ENCODE measurements at regions not wholly inside any gene's neighbourhood (a gene's known extent, or its start where the extent isn't known, plus 50 kb on each side); places are given as distances from the start of the nearest gene placed in this dataset.

- no peak overlapping the region for H3K27ac ChIP-seq (ENCODE audit: insufficient read depth, low read length)
- no peak overlapping the region for H3K4me3 ChIP-seq (replicated peaks in 1 of 4; ENCODE audit: control extremely low read depth in 1 of 4, insufficient read depth in 1 of 4, low read depth in 3 of 4, low read length in 4 of 4)
- H3K9me3 ChIP-seq (ENCODE audit: control insufficient read depth, insufficient read depth, low read depth, low read length), result no peaks in the 10 kb centered on the region
- H2AFZ ChIP-seq (ENCODE audit: low read length), result no peak overlapping the region
- H3K36me3 ChIP-seq (ENCODE audit: control insufficient read depth, insufficient read depth, low read length), result no peaks in the 10 kb centered on the region
- DNase-seq (ENCODE audit: low read depth in 2 of 2), result peak in 1 of 2 donors; percentile 78
- H3K79me2 ChIP-seq (ENCODE audit: control insufficient read depth, insufficient read depth, low read length), result no peaks in the 10 kb centered on the region
- H3K9ac ChIP-seq (ENCODE audit: insufficient read depth, low read length), result no peak overlapping the region
- H3K27me3 ChIP-seq (ENCODE audit: control insufficient read depth, insufficient read depth, low read length), result no peaks in the 10 kb centered on the region
- H4K20me1 ChIP-seq (ENCODE audit: control insufficient read depth, extremely low read depth, insufficient read depth, low read length), result no peaks in the 10 kb centered on the region
- H3K4me1 ChIP-seq (ENCODE audit: control insufficient read depth, extremely low read depth, insufficient read depth, low read length), result peaks cover 9% of the 10 kb centered on the region
- no peak overlapping the region for H3K4me2 ChIP-seq (ENCODE audit: extremely low read depth, insufficient read depth, low read length)
- TF ChIP-seq CTCF (conservative IDR thresholded peaks at IDR 0.05 in 1 of 2, IDR thresholded peaks at IDR 0.05 in 1 of 2; ENCODE audit: low read depth in 1 of 2, low read length in 2 of 2) (no peak), EZH2 (IDR thresholded peaks at IDR 0.05; ENCODE audit: low read length, missing control alignments) (no peak)
These were observed 77.1 kb downstream of the ZNF281 start for GRCh38 chr1:200332716-200333115.

- peaks cover 9% of the 10 kb centered on the region for H3K4me1 ChIP-seq (ENCODE audit: control insufficient read depth, extremely low read depth, insufficient read depth, low read length)
- no peak overlapping the region for H2AFZ ChIP-seq (ENCODE audit: low read length)
- H3K27ac ChIP-seq (ENCODE audit: insufficient read depth, low read length), result no peak overlapping the region
- no peaks in the 10 kb centered on the region for H3K79me2 ChIP-seq (ENCODE audit: control insufficient read depth, insufficient read depth, low read length)
- no peaks in the 10 kb centered on the region for H3K27me3 ChIP-seq (ENCODE audit: control insufficient read depth, insufficient read depth, low read length)
- TF ChIP-seq CTCF (conservative IDR thresholded peaks at IDR 0.05 in 1 of 2, IDR thresholded peaks at IDR 0.05 in 1 of 2; ENCODE audit: low read depth in 1 of 2, low read length in 2 of 2), result no peak
- no peak for TF ChIP-seq EZH2 (IDR thresholded peaks at IDR 0.05; ENCODE audit: low read length, missing control alignments)
- no peaks in the 10 kb centered on the region for H3K9me3 ChIP-seq (ENCODE audit: control insufficient read depth, insufficient read depth, low read depth, low read length)
- no peak overlapping the region for H3K9ac ChIP-seq (ENCODE audit: insufficient read depth, low read length)
- no peak overlapping the region for H3K4me3 ChIP-seq (replicated peaks in 1 of 4; ENCODE audit: control extremely low read depth in 1 of 4, insufficient read depth in 1 of 4, low read depth in 3 of 4, low read length in 4 of 4)
- H3K4me2 ChIP-seq (ENCODE audit: extremely low read depth, insufficient read depth, low read length), result no peak overlapping the region
- H3K36me3 ChIP-seq (ENCODE audit: control insufficient read depth, insufficient read depth, low read length), result no peaks in the 10 kb centered on the region
- H4K20me1 ChIP-seq (ENCODE audit: control insufficient read depth, extremely low read depth, insufficient read depth, low read length), result no peaks in the 10 kb centered on the region
- DNase-seq (ENCODE audit: low read depth in 2 of 2), result no peak
These were observed 79.0 kb downstream of the ZNF281 start for GRCh38 chr1:200330741-200331428.

GRCh38 chr1:200329208-200329882, 80.5 kb downstream of the ZNF281 start:
- Histone ChIP-seq H4K20me1 (ENCODE audit: control insufficient read depth, extremely low read depth, insufficient read depth, low read length) (no peaks in the 10 kb centered on the region), H3K36me3 (ENCODE audit: control insufficient read depth, insufficient read depth, low read length) (no peaks in the 10 kb centered on the region), H3K9me3 (ENCODE audit: control insufficient read depth, insufficient read depth, low read depth, low read length) (no peaks in the 10 kb centered on the region), H3K4me2 (ENCODE audit: extremely low read depth, insufficient read depth, low read length) (no peak overlapping the region), H2AFZ (ENCODE audit: low read length) (no peak overlapping the region), H3K9ac (ENCODE audit: insufficient read depth, low read length) (no peak overlapping the region), H3K79me2 (ENCODE audit: control insufficient read depth, insufficient read depth, low read length) (no peaks in the 10 kb centered on the region), H3K27me3 (ENCODE audit: control insufficient read depth, insufficient read depth, low read length) (no peaks in the 10 kb centered on the region), H3K4me1 (ENCODE audit: control insufficient read depth, extremely low read depth, insufficient read depth, low read length) (peaks cover 9% of the 10 kb centered on the region), H3K4me3 (replicated peaks in 1 of 4; ENCODE audit: control extremely low read depth in 1 of 4, insufficient read depth in 1 of 4, low read depth in 3 of 4, low read length in 4 of 4) (no peak overlapping the region), H3K27ac (ENCODE audit: insufficient read depth, low read length) (no peak overlapping the region)
- TF ChIP-seq CTCF (conservative IDR thresholded peaks at IDR 0.05 in 1 of 2, IDR thresholded peaks at IDR 0.05 in 1 of 2; ENCODE audit: low read depth in 1 of 2, low read length in 2 of 2) (no peak), EZH2 (IDR thresholded peaks at IDR 0.05; ENCODE audit: low read length, missing control alignments) (no peak)
- no peak for DNase-seq (ENCODE audit: low read depth in 2 of 2)

Measured in fibroblast of lung (primary cell).